MM.1S (cell line): ENCODE measurements at regions not wholly inside any gene's neighbourhood (a gene's known extent, or its start where the extent isn't known, plus 50 kb on each side); places are given as distances from the start of the nearest gene placed in this dataset.

Experiments used
- DNase-seq: peaks from one replicate; pipeline ENCODE4 v3.0.0-alpha.2; 2015
- H2AFZ ChIP-seq: fragments of 300-600 bp; sonication (generic); 2 replicates; pipeline ENCODE4 v1.6.0; 2016; ENCODE audit warnings: antibody characterized with exemption, low read length
- H3F3A ChIP-seq: fragments of 300-600 bp; sonication (generic); 2 replicates; pipeline ENCODE4 v1.6.1; 2016; ENCODE audit warnings: mild to moderate bottlenecking, antibody characterized with exemption, low read length, moderate library complexity, mixed read lengths; ENCODE audit not compliant: insufficient read depth
- H3K27ac ChIP-seq: fragments of 300-600 bp; sonication (generic); 2 replicates; pipeline ENCODE4 v1.5.1; 2016; ENCODE audit warnings: mild to moderate bottlenecking, low read length
- H3K27me3 ChIP-seq: fragments of 300-600 bp; sonication (generic); replicated peaks from 2 replicates; pipeline ENCODE4 v1.6.0; 2016; ENCODE audit warnings: low read length; ENCODE audit not compliant: insufficient read depth
- H3K36me3 ChIP-seq: fragments of 300-600 bp; sonication (generic); replicated peaks from 2 replicates; pipeline ENCODE4 v1.6.1; 2016; ENCODE audit warnings: mild to moderate bottlenecking, low read length, mixed read lengths; ENCODE audit not compliant: insufficient read depth
- H3K4me1 ChIP-seq: fragments of 300-600 bp; sonication (generic); 2 replicates; pipeline ENCODE4 v1.6.1; 2016; ENCODE audit warnings: low read length, mixed read lengths
- H3K4me2 ChIP-seq: fragments of 300-600 bp; sonication (generic); 2 replicates; pipeline ENCODE4 v1.6.0; 2016; ENCODE audit warnings: low read depth, low read length
- H3K4me3 ChIP-seq: fragments of 300-600 bp; sonication (generic); 2 replicates; pipeline ENCODE4 v1.5.1; 2016; ENCODE audit warnings: low read length, mixed read lengths
- H3K79me2 ChIP-seq: fragments of 300-600 bp; sonication (generic); 2 replicates; pipeline ENCODE4 v1.6.1; 2016; ENCODE audit warnings: mixed run types, low read length, mixed read lengths
- H3K9ac ChIP-seq: fragments of 300-600 bp; sonication (generic); 2 replicates; pipeline ENCODE4 v1.6.1; 2016; ENCODE audit warnings: low read length, mixed read lengths
- H3K9me2 ChIP-seq: fragments of 300-600 bp; sonication (generic); replicated peaks from 2 replicates; pipeline ENCODE4 v1.6.1; 2016; ENCODE audit warnings: mild to moderate bottlenecking, low read length, mixed read lengths; ENCODE audit not compliant: insufficient read depth
- H3K9me3 ChIP-seq: fragments of 300-600 bp; sonication (generic); replicated peaks from 2 replicates; pipeline ENCODE4 v1.6.1; 2016; ENCODE audit warnings: mild to moderate bottlenecking, low read length, mixed read lengths; ENCODE audit not compliant: insufficient read depth
- H4K20me1 ChIP-seq: fragments of 300-600 bp; sonication (generic); 2 replicates; pipeline ENCODE4 v1.6.1; 2016; ENCODE audit warnings: mild to moderate bottlenecking, low read length, moderate library complexity, mixed read lengths; ENCODE audit not compliant: insufficient read depth
- CTCF ChIP-seq: fragments of 300-600 bp; sonication (generic); IDR thresholded peaks from 2 replicates; pipeline ENCODE4 v1.5.1; 2016; ENCODE audit warnings: antibody characterized with exemption, low read length, mixed read lengths
- EZH2 ChIP-seq: fragments of 300-600 bp; sonication (generic); optimal IDR thresholded peaks from 2 replicates; pipeline ENCODE3; 2017; ENCODE audit warnings: low read depth, mild to moderate bottlenecking, antibody characterized with exemption, low read length, mixed read lengths
- EZH2phosphoT487 ChIP-seq: fragments of 300-600 bp; sonication (generic); IDR thresholded peaks from 2 replicates; pipeline ENCODE4 v1.6.1; 2018; ENCODE audit warnings: antibody characterized with exemption, low read length

- TF ChIP-seq CTCF = no peak
- no peak for TF ChIP-seq EZH2
- TF ChIP-seq EZH2phosphoT487 = no peak
Measured at GRCh38 chr10:129274748-129275474, 192.1 kb upstream of the MGMT start.

GRCh38 chr10:129275886-129276285 lies 191.2 kb upstream of the MGMT start:
- Histone ChIP-seq H3K9me2 (no peaks in the 10 kb centered on the region), H3K9ac (no peak overlapping the region), H3K27me3 (no peaks in the 10 kb centered on the region), H3K36me3 (no peaks in the 10 kb centered on the region), H3K4me1 (no peaks in the 10 kb centered on the region), H3K4me3 (no peak overlapping the region), H3K27ac (no peak overlapping the region), H3K9me3 (no peaks in the 10 kb centered on the region), H4K20me1 (no peaks in the 10 kb centered on the region), H3K79me2 (no peaks in the 10 kb centered on the region), H3F3A (no peaks in the 10 kb centered on the region), H3K4me2 (no peak overlapping the region), H2AFZ (no peak overlapping the region)
- no peak for DNase-seq
- TF ChIP-seq CTCF = no peak

More at GRCh38 chr10:129274748-129275474, 192.1 kb upstream of the MGMT start:
- Histone ChIP-seq H3K27me3 (no peaks in the 10 kb centered on the region), H3K27ac (no peak overlapping the region), H2AFZ (no peak overlapping the region), H3K9me2 (no peaks in the 10 kb centered on the region), H3K79me2 (no peaks in the 10 kb centered on the region), H3K9ac (no peak overlapping the region), H3K9me3 (no peaks in the 10 kb centered on the region), H3K4me1 (no peaks in the 10 kb centered on the region), H3K4me3 (no peak overlapping the region), H3K36me3 (no peaks in the 10 kb centered on the region), H4K20me1 (no peaks in the 10 kb centered on the region), H3K4me2 (no peak overlapping the region), H3F3A (no peaks in the 10 kb centered on the region)
- no peak for DNase-seq

- H3K4me2 ChIP-seq = no peak overlapping the region
- H3K27me3 ChIP-seq = no peaks in the 10 kb centered on the region
- no peak overlapping the region for H3K9ac ChIP-seq
- H3K27ac ChIP-seq = no peak overlapping the region
- H3K4me3 ChIP-seq = no peak overlapping the region
- H4K20me1 ChIP-seq = no peaks in the 10 kb centered on the region
- H3K9me2 ChIP-seq = no peaks in the 10 kb centered on the region
- no peaks in the 10 kb centered on the region for H3K36me3 ChIP-seq
- no peaks in the 10 kb centered on the region for H3K4me1 ChIP-seq
- no peak for TF ChIP-seq EZH2
- no peak for TF ChIP-seq CTCF
- no peak for TF ChIP-seq EZH2phosphoT487
- DNase-seq = no peak
- H2AFZ ChIP-seq = no peak overlapping the region
- no peaks in the 10 kb centered on the region for H3F3A ChIP-seq
- H3K9me3 ChIP-seq = no peaks in the 10 kb centered on the region
- H3K79me2 ChIP-seq = no peaks in the 10 kb centered on the region
Measured at GRCh38 chr10:129277084-129277483, 190.0 kb upstream of the MGMT start.
